Skeletal muscle satellite cell (primary cell): ENCODE measurements at regions not wholly inside any gene's neighbourhood (a gene's known extent, or its start where the extent isn't known, plus 50 kb on each side); places are given as distances from the start of the nearest gene placed in this dataset.

Experiments used
- H3K27me3 ChIP-seq: 2 replicates; pipeline ENCODE4 v1.7.0; 2013; ENCODE audit warnings: low read length; ENCODE audit not compliant: control insufficient read depth, insufficient read depth
- H3K36me3 ChIP-seq: 2 replicates; pipeline ENCODE4 v1.7.0; 2013; ENCODE audit warnings: mild to moderate bottlenecking, control low read depth, low read length; ENCODE audit not compliant: insufficient read depth
- H3K4me1 ChIP-seq: 2 replicates; pipeline ENCODE4 v1.7.0; 2013; ENCODE audit warnings: low read length; ENCODE audit not compliant: control insufficient read depth, insufficient read depth
- H3K4me2 ChIP-seq: 2 replicates; pipeline ENCODE4 v1.7.0; 2013; ENCODE audit warnings: mild to moderate bottlenecking, low read length
- H3K4me3 ChIP-seq: 2 replicates; pipeline ENCODE4 v1.7.0; 2013; ENCODE audit warnings: low read length
- H3K9ac ChIP-seq: 2 replicates; pipeline ENCODE4 v1.7.0; 2013; ENCODE audit warnings: mild to moderate bottlenecking, low read depth, low read length, moderate library complexity
- H3K9me3 ChIP-seq: replicated peaks from 2 replicates; pipeline ENCODE4 v1.7.0; 2013; ENCODE audit warnings: mild to moderate bottlenecking, control low read depth, low read length

- H3K4me3 ChIP-seq = no peak overlapping the region
Measured at GRCh38 chr1:232218955-232219865, 410.7 kb downstream of the SIPA1L2 start.

GRCh38 chr1:232213928-232214327, 416.0 kb downstream of the SIPA1L2 start:
- Histone ChIP-seq H3K4me3 (no peak overlapping the region), H3K9me3 (no peaks in the 10 kb centered on the region), H3K9ac (no peak overlapping the region), H3K4me2 (no peak overlapping the region), H3K36me3 (no peaks in the 10 kb centered on the region), H3K4me1 (no peaks in the 10 kb centered on the region), H3K27me3 (no peaks in the 10 kb centered on the region)

More at GRCh38 chr1:232218955-232219865, 410.7 kb downstream of the SIPA1L2 start:
- H3K9ac ChIP-seq = no peak overlapping the region
- H3K27me3 ChIP-seq = no peaks in the 10 kb centered on the region
- H3K9me3 ChIP-seq = no peaks in the 10 kb centered on the region
- no peaks in the 10 kb centered on the region for H3K36me3 ChIP-seq
- H3K4me1 ChIP-seq = no peaks in the 10 kb centered on the region
- no peak overlapping the region for H3K4me2 ChIP-seq

GRCh38 chr1:232212253-232212652, 417.7 kb downstream of the SIPA1L2 start:
- Histone ChIP-seq H3K36me3 (no peaks in the 10 kb centered on the region), H3K9ac (no peak overlapping the region), H3K4me2 (no peak overlapping the region), H3K9me3 (no peaks in the 10 kb centered on the region), H3K27me3 (no peaks in the 10 kb centered on the region), H3K4me3 (no peak overlapping the region), H3K4me1 (no peaks in the 10 kb centered on the region)

- H3K4me3 ChIP-seq = no peak overlapping the region
- no peaks in the 10 kb centered on the region for H3K36me3 ChIP-seq
- no peak overlapping the region for H3K9ac ChIP-seq
- H3K9me3 ChIP-seq = no peaks in the 10 kb centered on the region
- no peaks in the 10 kb centered on the region for H3K4me1 ChIP-seq
- H3K27me3 ChIP-seq = no peaks in the 10 kb centered on the region
- H3K4me2 ChIP-seq = no peak overlapping the region
Measured at GRCh38 chr1:232211149-232211548, 418.8 kb downstream of the SIPA1L2 start.

- Histone ChIP-seq H3K9me3 (no peaks in the 10 kb centered on the region), H3K36me3 (no peaks in the 10 kb centered on the region), H3K4me3 (no peak overlapping the region), H3K4me2 (no peak overlapping the region), H3K27me3 (no peaks in the 10 kb centered on the region), H3K9ac (no peak overlapping the region), H3K4me1 (no peaks in the 10 kb centered on the region)
Measured at GRCh38 chr1:232209357-232209756, 420.6 kb downstream of the SIPA1L2 start.

- Histone ChIP-seq H3K4me3 (no peak overlapping the region), H3K36me3 (no peaks in the 10 kb centered on the region), H3K4me2 (no peak overlapping the region)
Measured at GRCh38 chr1:232207073-232207866, 422.7 kb downstream of the SIPA1L2 start.

GRCh38 chr1:232204269-232204668, 425.7 kb downstream of the SIPA1L2 start:
- H3K9me3 ChIP-seq = no peaks in the 10 kb centered on the region
- no peaks in the 10 kb centered on the region for H3K4me1 ChIP-seq
- no peaks in the 10 kb centered on the region for H3K36me3 ChIP-seq
- H3K4me3 ChIP-seq = no peak overlapping the region
- H3K9ac ChIP-seq = no peak overlapping the region
- H3K27me3 ChIP-seq = no peaks in the 10 kb centered on the region
- H3K4me2 ChIP-seq = no peak overlapping the region

More at GRCh38 chr1:232207073-232207866, 422.7 kb downstream of the SIPA1L2 start:
- Histone ChIP-seq H3K9me3 (no peaks in the 10 kb centered on the region), H3K9ac (no peak overlapping the region), H3K27me3 (no peaks in the 10 kb centered on the region), H3K4me1 (no peaks in the 10 kb centered on the region)

- H3K9ac ChIP-seq = no peak overlapping the region
- no peaks in the 10 kb centered on the region for H3K4me1 ChIP-seq
- no peaks in the 10 kb centered on the region for H3K9me3 ChIP-seq
- no peak overlapping the region for H3K4me3 ChIP-seq
- H3K4me2 ChIP-seq = no peak overlapping the region
- no peaks in the 10 kb centered on the region for H3K27me3 ChIP-seq
- no peaks in the 10 kb centered on the region for H3K36me3 ChIP-seq
Measured at GRCh38 chr1:232201024-232201423, 428.9 kb downstream of the SIPA1L2 start.

- Histone ChIP-seq H3K4me2 (no peak overlapping the region), H3K4me1 (no peaks in the 10 kb centered on the region), H3K9ac (no peak overlapping the region), H3K9me3 (no peaks in the 10 kb centered on the region), H3K4me3 (no peak overlapping the region), H3K36me3 (no peaks in the 10 kb centered on the region), H3K27me3 (no peaks in the 10 kb centered on the region)
Measured at GRCh38 chr1:232196042-232196441, 433.9 kb downstream of the SIPA1L2 start.

- no peak overlapping the region for H3K4me2 ChIP-seq
- no peak overlapping the region for H3K4me3 ChIP-seq
- no peaks in the 10 kb centered on the region for H3K27me3 ChIP-seq
- H3K36me3 ChIP-seq = no peaks in the 10 kb centered on the region
- no peaks in the 10 kb centered on the region for H3K9me3 ChIP-seq
- no peaks in the 10 kb centered on the region for H3K4me1 ChIP-seq
- H3K9ac ChIP-seq = no peak overlapping the region
Measured at GRCh38 chr1:232194424-232194823, 435.5 kb downstream of the SIPA1L2 start.

GRCh38 chr1:232193451-232193783, 436.5 kb downstream of the SIPA1L2 start:
- Histone ChIP-seq H3K4me2 (no peak overlapping the region), H3K27me3 (no peaks in the 10 kb centered on the region), H3K9me3 (no peaks in the 10 kb centered on the region), H3K36me3 (no peaks in the 10 kb centered on the region), H3K9ac (no peak overlapping the region), H3K4me1 (no peaks in the 10 kb centered on the region), H3K4me3 (no peak overlapping the region)
